Peyer's patch (tissue), 4 donors: ENCODE measurements at regions not wholly inside any gene's neighbourhood (a gene's known extent, or its start where the extent isn't known, plus 50 kb on each side); places are given as distances from the start of the nearest gene placed in this dataset.

Experiments
- DNase-seq, 3 donors: peaks; one replicate each; pipeline ENCODE4 v3.0.0-alpha.2; 2017 to 2019
- H3K27ac ChIP-seq, 4 donors: fragments of 200-600 bp; sonication (generic); one replicate each; pipeline ENCODE4 v1.5.1; 2016 to 2019
- H3K27me3 ChIP-seq, 2 donors: fragments of 200-600 bp; sonication (generic); one replicate each; pipeline ENCODE4 v1.5.1; 2019
- H3K36me3 ChIP-seq, 3 donors: fragments of 200-600 bp; sonication (generic); one replicate each; pipeline ENCODE4 v1.5.1; 2016 to 2019
- H3K4me1 ChIP-seq, 4 donors: fragments of 200-600 bp; sonication (generic); one replicate each; pipeline ENCODE4 v1.5.1; 2016 to 2019
- H3K4me3 ChIP-seq, 4 donors: fragments of 200-600 bp; sonication (generic); 1 replicate in 3 of 4; 2 replicates in 1 of 4; pipeline ENCODE4 v1.5.1; 2016 to 2019; ENCODE audit warnings: mild to moderate bottlenecking in 1 of 4
- H3K9me3 ChIP-seq, 4 donors: fragments of 200-600 bp; sonication (generic); one replicate each; pipeline ENCODE4 v1.5.1; 2016 to 2019; ENCODE audit warnings: mild to moderate bottlenecking in 1 of 4
- CTCF ChIP-seq, 6 experiments: fragments of 450-650 bp in 4 of 6; fragments of 200-600 bp in 2 of 6; sonication (generic) in 1 of 6; IDR thresholded peaks; one replicate each; pipeline ENCODE4 v1.5.1; 2017 to 2019; ENCODE audit warnings: antibody characterized with exemption in 6 of 6, mild to moderate bottlenecking in 3 of 6, moderate library complexity in 1 of 6
- POLR2A ChIP-seq, 2 donors: fragments of 450-650 bp; IDR thresholded peaks; one replicate each; pipeline ENCODE4 v1.5.1; 2017; ENCODE audit warnings: antibody characterized with exemption in 2 of 2, mild to moderate bottlenecking in 2 of 2, moderate library complexity in 2 of 2

- TF ChIP-seq CTCF (IDR thresholded peaks at IDR 0.05) (no peak), POLR2A (IDR thresholded peaks at IDR 0.05) (no peak)
Observed at GRCh38 chr4:107279733-107280132, 243.6 kb upstream of the DKK2 start.

GRCh38 chr4:107278791-107279483 lies 242.8 kb upstream of the DKK2 start:
- Histone ChIP-seq H3K4me1 (no peaks in the 10 kb centered on the region), H3K9me3 (no peaks in the 10 kb centered on the region), H3K27ac (no peak overlapping the region), H3K4me3 (no peak overlapping the region), H3K36me3 (no peaks in the 10 kb centered on the region), H3K27me3 (no peaks in the 10 kb centered on the region)
- DNase-seq = no peak
- TF ChIP-seq CTCF (IDR thresholded peaks at IDR 0.05) = no peak
- TF ChIP-seq POLR2A (IDR thresholded peaks at IDR 0.05) = no peak

More at GRCh38 chr4:107279733-107280132, 243.6 kb upstream of the DKK2 start:
- H3K27me3 ChIP-seq = no peaks in the 10 kb centered on the region
- no peak for DNase-seq
- H3K4me1 ChIP-seq = no peaks in the 10 kb centered on the region
- no peaks in the 10 kb centered on the region for H3K9me3 ChIP-seq
- no peak overlapping the region for H3K4me3 ChIP-seq
- no peaks in the 10 kb centered on the region for H3K36me3 ChIP-seq
- H3K27ac ChIP-seq = no peak overlapping the region

- TF ChIP-seq POLR2A (IDR thresholded peaks at IDR 0.05) (no peak), CTCF (IDR thresholded peaks at IDR 0.05) (no peak)
- Histone ChIP-seq H3K4me3 (no peak overlapping the region), H3K36me3 (no peaks in the 10 kb centered on the region), H3K9me3 (no peaks in the 10 kb centered on the region), H3K4me1 (no peaks in the 10 kb centered on the region), H3K27ac (no peak overlapping the region), H3K27me3 (no peaks in the 10 kb centered on the region)
- DNase-seq = no peak
Observed at GRCh38 chr4:107276052-107276451, 239.9 kb upstream of the DKK2 start.

GRCh38 chr4:107275225-107275624 lies 239.1 kb upstream of the DKK2 start:
- Histone ChIP-seq H3K4me3 (no peak overlapping the region), H3K27me3 (no peaks in the 10 kb centered on the region), H3K27ac (no peak overlapping the region), H3K36me3 (no peaks in the 10 kb centered on the region), H3K4me1 (no peaks in the 10 kb centered on the region), H3K9me3 (no peaks in the 10 kb centered on the region)
- no peak for DNase-seq
- TF ChIP-seq POLR2A (IDR thresholded peaks at IDR 0.05) (no peak), CTCF (IDR thresholded peaks at IDR 0.05) (no peak)

- Histone ChIP-seq H3K36me3 (no peaks in the 10 kb centered on the region), H3K9me3 (no peaks in the 10 kb centered on the region), H3K27ac (no peak overlapping the region), H3K27me3 (no peaks in the 10 kb centered on the region), H3K4me3 (no peak overlapping the region), H3K4me1 (no peaks in the 10 kb centered on the region)
- no peak for DNase-seq
- TF ChIP-seq CTCF (IDR thresholded peaks at IDR 0.05) = no peak
- TF ChIP-seq POLR2A (IDR thresholded peaks at IDR 0.05) = no peak
Observed at GRCh38 chr4:107270614-107271013, 234.5 kb upstream of the DKK2 start.

GRCh38 chr4:107269175-107269574 lies 233.1 kb upstream of the DKK2 start:
- Histone ChIP-seq H3K9me3 (no peaks in the 10 kb centered on the region), H3K27ac (no peak overlapping the region), H3K4me3 (no peak overlapping the region), H3K27me3 (no peaks in the 10 kb centered on the region), H3K4me1 (no peaks in the 10 kb centered on the region), H3K36me3 (no peaks in the 10 kb centered on the region)
- peak in 1 of 3 donors; percentile 38 for DNase-seq
- no peak for TF ChIP-seq POLR2A (IDR thresholded peaks at IDR 0.05)
